ENCODE measurements at regions not wholly inside any gene's neighbourhood (a gene's known extent, or its start where the extent isn't known, plus 50 kb on each side); places are given as distances from the start of the nearest gene placed in this dataset.

DNA sequence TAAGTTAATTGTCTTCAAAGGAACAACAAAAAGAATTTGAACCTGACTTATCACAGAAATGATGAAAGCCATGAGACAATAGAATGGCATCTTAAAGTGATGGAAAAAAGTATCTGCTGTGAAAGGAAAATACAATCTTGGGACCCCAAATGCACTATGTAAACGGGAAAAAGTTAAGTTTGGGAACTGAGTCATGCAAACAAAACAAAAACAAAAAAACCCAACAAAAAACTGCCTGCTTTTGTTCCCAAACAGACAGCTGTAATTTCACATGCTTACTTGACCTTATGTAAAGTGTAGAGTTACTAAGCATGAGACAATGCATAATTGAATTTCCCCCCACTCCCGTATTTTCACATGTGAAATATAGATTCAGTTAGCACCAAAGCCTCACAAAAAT is 122.1 kb upstream of the RBMS1 start:
- TF ChIP-seq, protein P1, sequence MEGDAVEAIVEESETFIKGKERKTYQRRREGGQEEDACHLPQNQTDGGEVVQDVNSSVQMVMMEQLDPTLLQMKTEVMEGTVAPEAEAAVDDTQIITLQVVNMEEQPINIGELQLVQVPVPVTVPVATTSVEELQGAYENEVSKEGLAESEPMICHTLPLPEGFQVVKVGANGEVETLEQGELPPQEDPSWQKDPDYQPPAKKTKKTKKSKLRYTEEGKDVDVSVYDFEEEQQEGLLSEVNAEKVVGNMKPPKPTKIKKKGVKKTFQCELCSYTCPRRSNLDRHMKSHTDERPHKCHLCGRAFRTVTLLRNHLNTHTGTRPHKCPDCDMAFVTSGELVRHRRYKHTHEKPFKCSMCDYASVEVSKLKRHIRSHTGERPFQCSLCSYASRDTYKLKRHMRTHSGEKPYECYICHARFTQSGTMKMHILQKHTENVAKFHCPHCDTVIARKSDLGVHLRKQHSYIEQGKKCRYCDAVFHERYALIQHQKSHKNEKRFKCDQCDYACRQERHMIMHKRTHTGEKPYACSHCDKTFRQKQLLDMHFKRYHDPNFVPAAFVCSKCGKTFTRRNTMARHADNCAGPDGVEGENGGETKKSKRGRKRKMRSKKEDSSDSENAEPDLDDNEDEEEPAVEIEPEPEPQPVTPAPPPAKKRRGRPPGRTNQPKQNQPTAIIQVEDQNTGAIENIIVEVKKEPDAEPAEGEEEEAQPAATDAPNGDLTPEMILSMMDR (IDR thresholded peaks at IDR 0.05): no peak

DNA sequence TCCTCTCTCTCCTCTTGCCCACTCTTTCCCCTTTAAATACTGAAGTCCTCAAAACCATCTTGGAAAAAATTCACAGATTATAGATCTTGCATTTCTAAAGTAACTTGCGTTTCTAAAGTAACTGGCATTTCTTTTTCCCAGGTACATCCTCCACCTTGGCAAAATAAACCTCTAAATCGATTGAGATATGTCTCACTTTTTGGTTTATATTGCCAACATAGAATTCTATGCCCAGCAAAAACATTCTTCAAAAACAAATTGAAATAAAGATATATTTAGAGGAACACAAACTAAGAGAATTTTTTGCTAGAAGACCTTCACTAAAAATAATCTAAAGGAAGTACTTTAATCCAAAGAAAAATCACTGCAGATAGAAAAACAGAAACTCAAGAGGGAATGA is 122.5 kb upstream of the RBMS1 start:
- TF ChIP-seq, protein P1 (IDR thresholded peaks at IDR 0.05): no peak

DNA sequence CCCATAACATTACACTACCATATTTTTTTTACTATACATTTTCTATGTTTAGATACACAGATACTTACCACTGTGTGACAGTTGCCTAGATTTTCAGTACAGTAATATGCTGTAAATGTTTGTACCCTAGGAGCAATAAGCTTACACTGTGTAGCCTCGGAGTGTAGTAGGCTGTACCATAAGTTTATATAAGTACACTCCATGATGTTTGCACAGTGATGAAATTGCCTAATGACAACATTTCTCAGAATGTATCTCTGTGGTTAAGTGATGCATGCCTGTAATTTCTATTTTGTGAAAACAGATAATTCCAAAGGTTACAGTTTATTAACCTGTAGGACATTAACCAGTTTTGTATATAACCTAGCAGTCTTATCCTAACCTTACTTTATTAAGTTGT is 128.1 kb upstream of the RBMS1 start:
- TF ChIP-seq, protein P1 (IDR thresholded peaks at IDR 0.05): no peak

DNA sequence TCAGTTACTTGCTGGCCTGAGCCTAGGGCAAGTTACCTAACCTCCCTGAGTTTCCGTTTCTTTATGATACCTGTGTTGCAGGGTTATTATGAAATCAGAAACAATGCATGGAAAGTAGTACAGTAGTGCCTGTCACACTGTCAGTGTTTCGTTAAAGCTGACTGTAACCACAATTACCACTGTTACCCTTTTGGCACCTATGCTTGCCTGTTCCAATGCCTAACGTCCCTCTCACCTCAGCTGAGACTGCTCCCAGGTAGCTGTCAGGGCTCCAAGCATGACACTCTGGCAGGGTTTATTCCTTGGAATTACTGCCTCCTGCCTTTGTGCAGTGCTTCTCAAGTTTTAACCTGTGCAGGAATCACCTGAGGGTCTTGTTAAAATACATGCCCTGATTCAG is 135.2 kb upstream of the RBMS1 start:
- TF ChIP-seq, protein P1 (IDR thresholded peaks at IDR 0.05): no peak

DNA sequence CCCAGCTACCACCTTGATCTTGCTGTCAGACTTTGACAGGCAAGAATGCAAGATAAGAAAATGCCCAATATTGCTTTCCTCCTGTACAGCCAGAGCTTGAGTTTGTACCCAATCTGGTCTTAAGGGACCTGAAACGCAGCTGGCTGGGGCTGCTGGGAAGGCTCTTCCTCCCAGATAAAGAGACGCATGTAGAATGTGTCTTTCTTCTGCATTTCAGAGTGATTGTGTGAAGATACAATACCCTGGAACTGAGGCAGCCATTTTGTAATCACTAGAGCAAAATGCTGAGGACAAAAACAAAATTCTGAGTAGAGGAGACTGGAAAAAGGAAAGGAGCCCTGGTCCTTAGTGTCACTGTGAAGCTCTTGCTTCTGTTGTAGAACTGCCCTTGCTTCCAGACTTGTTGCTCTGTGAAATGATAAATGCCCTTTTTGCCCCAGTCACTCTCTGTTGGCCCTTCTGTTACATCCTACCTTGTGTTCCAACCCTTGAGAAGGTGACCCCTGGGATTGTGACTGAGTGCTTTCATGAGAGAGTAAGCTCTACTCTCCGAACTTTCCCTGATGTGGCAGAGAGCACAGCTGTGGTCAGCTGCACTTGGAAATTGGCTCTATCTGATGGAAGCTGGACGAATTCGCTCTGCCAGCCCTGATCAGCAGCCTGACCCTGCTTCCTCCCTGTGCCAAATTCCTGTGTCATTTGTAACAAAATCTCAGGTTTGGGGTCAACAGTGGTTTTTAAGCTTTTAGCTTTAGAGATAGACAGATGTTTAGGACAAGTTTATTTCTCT is 137.4 kb upstream of the RBMS1 start:
- TF ChIP-seq, protein P1 (IDR thresholded peaks at IDR 0.05): no peak

DNA sequence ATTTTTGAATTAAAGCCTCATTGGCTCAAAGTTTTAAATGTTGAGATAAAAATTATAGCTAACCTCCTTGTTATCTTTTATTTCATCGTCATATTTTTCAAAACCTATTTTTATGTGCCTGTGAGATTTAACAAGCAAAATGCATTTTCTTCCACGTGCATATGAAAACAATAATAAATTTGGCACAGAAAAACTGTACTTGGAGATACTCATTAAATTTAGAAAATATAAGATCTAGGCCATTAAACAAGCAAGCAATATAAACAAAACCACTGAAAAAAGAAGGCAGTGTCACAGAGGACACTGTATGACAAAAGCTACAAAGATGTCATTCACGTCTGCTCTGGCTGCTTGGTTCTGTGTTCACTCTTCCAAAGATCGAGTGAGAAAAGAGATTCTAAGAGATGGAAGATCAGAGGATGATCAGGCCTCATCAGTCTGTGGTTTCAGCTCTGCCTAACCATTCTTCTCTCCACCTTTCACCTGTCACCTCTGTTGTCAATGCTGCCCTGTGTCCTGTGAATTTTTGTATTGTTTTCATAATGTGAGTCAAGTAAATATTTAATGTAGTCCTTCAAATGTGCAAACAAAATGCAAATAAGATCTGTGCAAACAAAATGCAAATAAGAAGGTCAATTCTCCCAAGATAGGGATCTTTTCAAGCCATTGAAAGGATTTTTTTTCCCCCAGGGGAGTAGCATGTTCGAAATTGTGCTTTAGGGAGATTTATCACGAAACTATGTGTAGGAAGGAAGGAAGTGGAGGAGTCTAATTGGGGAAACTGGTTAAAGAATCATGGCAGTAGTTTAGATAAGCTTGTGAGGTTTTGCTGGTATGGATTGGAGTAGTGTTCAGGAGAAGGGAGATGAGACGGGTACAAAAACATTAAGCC is 138.7 kb upstream of the RBMS1 start:
- TF ChIP-seq, protein P1 (IDR thresholded peaks at IDR 0.05): no peak

DNA sequence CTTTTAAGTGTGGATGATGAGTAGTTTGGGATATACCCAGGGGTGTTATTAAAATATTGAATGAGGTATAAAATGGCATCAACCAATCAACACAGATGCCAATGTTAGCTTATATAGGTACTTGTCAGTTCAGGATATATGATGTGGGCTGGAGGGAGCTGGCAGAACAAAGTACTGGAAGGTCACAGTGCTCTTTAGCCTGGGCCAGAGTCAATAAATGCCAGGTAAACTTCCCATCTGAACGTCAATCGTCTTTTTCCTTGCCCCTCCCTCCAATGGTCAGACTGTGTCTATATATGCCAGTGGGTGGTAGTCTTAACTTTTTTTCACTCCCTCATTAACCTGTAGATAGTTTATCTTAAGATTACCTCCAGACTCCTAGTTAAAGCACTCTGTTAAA is 140.8 kb upstream of the RBMS1 start:
- TF ChIP-seq, protein P1 (IDR thresholded peaks at IDR 0.05): no peak

Data from LNCAP (cell line).